GM12872 (cell line): ENCODE measurements at regions not wholly inside any gene's neighbourhood (a gene's known extent, or its start where the extent isn't known, plus 50 kb on each side); places are given as distances from the start of the nearest gene placed in this dataset.

Experiments
- TF ChIP-seq, protein P1 (sequence below): IDR thresholded peaks from 3 replicates; pipeline ENCODE4 v1.5.1; 2011; ENCODE audit warnings: low read depth, mild to moderate bottlenecking, low read length, moderate library complexity; ENCODE audit not compliant: insufficient read depth

DNA sequence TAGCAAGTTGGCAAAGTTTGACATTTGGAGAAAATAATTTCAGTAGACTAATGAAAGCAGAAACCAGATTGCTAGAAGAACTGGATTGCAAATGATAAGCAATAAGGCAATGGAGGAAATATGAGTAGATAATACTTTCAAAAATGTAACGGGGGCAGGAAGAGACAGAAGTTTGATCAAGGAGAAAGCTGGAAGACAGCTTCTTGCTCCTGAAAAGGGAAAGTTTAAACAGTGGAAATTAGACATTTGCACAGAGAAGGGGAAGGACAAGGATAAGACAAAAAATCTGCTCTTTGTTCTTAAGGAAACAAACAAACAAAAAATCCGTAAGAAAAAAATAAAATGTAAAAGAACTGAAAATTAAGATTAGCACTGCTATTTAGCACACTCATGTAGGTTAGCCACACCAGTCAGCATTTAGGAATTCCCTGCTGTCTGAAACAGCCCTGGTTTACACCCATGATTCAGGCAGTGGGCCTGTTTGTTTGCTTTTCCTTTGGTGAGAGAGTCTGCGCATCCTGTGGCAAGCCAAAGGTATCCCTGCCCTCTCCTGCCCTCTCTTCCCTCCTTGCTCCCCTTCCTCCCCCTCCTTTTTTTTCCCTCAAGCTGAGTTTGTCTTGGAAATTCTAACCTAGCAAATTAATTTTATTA lies 104.3 kb upstream of the CAV2 start:
- TF ChIP-seq, protein P1, sequence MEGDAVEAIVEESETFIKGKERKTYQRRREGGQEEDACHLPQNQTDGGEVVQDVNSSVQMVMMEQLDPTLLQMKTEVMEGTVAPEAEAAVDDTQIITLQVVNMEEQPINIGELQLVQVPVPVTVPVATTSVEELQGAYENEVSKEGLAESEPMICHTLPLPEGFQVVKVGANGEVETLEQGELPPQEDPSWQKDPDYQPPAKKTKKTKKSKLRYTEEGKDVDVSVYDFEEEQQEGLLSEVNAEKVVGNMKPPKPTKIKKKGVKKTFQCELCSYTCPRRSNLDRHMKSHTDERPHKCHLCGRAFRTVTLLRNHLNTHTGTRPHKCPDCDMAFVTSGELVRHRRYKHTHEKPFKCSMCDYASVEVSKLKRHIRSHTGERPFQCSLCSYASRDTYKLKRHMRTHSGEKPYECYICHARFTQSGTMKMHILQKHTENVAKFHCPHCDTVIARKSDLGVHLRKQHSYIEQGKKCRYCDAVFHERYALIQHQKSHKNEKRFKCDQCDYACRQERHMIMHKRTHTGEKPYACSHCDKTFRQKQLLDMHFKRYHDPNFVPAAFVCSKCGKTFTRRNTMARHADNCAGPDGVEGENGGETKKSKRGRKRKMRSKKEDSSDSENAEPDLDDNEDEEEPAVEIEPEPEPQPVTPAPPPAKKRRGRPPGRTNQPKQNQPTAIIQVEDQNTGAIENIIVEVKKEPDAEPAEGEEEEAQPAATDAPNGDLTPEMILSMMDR, result no peak

DNA sequence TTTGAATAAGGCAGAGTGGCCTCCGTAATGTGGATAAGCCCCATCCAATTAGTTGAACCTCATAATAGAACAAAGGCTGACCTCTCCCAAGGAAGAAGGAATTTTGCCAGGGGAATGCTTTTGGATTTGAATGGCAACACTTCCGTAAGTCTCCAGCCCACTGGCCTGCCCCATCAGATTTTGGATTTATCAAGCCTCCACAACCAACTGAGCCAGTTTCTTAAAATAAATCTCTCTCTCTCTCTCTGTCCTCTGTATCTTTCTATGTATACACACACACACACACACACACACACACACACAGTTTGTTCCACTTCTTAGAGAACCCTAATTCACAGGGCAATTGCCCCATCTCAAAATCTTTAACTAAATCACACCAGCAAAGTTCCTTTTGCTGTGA lies 100.9 kb upstream of the CAV2 start:
- TF ChIP-seq, protein P1, result no peak

DNA sequence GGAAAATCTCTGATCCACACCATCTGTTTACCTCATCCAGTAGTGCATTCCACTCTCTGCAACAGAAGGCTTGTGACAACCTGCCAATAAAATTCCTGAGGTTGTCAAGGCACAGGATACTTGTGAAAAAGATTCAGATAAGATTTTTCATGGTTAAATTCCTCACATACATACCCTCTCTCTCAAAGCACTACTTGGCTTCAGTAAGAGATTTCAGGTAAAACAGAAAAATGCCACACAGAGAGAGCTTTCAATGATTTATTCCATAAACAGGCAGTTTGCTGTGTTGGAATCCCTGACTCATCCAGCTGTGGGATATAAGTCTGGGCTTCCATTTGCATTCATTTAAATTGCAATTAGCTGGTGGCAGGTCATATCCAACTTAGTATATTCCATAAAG lies 99.7 kb upstream of the CAV2 start:
- TF ChIP-seq, protein P1, result no peak

DNA sequence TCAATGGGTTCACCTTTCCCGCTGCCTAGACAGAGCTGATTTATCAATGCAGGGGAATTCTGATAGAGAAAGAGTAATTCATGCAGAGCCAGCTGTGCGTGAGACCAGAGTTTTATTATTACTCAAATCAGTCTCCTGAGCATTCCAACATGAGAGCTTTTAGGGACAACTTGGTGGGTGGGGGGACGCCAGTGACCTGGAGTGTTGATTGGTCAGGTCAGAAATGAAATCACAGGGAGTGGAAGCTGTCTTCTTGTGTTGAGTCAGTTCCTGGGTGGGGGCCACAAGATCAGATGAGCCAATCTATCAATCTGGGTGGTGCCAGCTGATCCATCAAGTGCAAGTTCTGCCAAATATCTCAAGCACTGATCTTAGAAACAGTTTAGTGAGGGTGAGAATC lies 99.0 kb upstream of the CAV2 start:
- TF ChIP-seq, protein P1, result no peak

DNA sequence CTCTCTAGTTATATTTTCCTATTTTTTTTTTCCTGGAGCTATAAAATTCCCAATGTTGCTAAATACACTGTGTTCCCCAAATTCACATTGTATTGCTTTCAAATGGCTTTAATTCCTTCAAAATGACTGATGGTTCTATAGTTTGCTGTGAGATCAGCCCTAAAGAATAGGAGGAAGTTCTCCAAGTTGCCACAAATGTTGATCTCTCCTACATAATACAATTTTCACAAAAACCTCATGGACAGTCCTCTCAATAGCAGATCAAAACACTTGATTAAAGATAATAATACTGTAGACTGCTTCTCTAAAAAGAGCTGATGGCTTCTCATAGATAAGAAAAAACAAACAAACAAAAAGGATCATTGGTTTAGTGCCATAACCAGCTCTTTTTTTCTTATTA lies 97.8 kb upstream of the CAV2 start:
- TF ChIP-seq, protein P1, result no peak

DNA sequence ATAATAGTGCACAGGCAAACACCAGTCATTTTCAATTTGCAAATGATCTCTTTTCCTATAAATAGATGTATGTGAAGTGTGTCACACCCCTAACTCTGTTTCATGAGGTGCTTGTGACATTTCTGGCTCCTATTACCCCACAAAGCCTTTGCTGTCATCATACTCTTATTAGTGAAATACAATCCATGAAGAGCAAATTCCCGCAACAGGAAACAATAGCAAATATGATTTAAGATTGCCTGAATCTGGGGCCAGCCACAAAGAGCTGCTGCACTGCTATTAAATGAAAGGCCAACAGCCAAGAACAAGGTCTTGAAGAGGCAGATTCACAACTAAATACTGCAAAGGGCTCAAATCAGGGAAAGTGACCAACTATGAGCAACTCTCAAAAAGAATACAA lies 96.3 kb upstream of the CAV2 start:
- TF ChIP-seq, protein P1, result no peak

DNA sequence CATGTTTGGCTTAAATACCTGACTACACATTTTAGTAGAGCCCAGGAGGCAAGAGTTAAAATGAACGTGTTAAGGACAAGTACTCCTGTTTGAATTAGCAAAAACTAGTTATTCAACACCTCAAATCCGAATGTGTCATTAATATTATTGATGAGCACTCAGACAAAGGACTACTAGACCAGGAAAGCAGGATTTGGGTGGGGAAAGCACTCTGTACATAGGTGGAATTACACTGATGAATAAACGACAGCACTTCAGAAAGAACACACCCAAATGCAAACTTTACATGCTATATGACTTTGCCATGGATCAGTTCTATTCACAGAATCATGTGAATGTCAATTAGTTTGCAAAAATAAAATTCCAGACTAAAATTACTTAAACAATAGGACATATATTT lies 95.1 kb upstream of the CAV2 start:
- TF ChIP-seq, protein P1, result no peak
